GM12878 (cell line): ENCODE measurements at regions not wholly inside any gene's neighbourhood (a gene's known extent, or its start where the extent isn't known, plus 50 kb on each side); places are given as distances from the start of the nearest gene placed in this dataset.

ENCODE experiments used
- ATAC-seq: fragments of 200-7000 bp; cut with Tn5 transposase; 3 replicates; pipeline ENCODE4 v1.9.1; 2020; ENCODE audit warnings: mild to moderate bottlenecking, moderate library complexity
- BruUV-seq: library from RNA; stranded (reverse); fragments of 400-500 nt; replicated peaks from 2 replicates; lab custom pipeline; 2021; lab: Mats Ljungman, UMichigan
- CTCF ChIA-PET: fragments of 300-600 bp; sonication (Branson Sonifier 250); formaldehyde crosslinking; extraction: SDS; loops from one replicate; lab custom pipeline; 2021; ENCODE audit warnings: inconsistent platforms; lab: Yijun Ruan, JAX
- POLR2A ChIA-PET: fragments of 350-600 bp; formaldehyde crosslinking; extraction: SDS; loops from one replicate; lab custom pipeline; 2021; ENCODE audit warnings: inconsistent platforms; lab: Charles Lee
- RAD21 ChIA-PET: fragments of 300-600 bp; sonication (Branson Sonifier 250); formaldehyde crosslinking; loops from one replicate; lab custom pipeline; 2023; ENCODE audit warnings: antibody characterized with exemption; ENCODE audit not compliant: unreplicated experiment; lab: Charles Lee
- SMC1A ChIA-PET: fragments of 300-600 bp; sonication (Branson Sonifier 250); formaldehyde crosslinking; loops from one replicate; lab custom pipeline; 2023; ENCODE audit not compliant: unreplicated experiment, uncharacterized antibody; lab: Charles Lee
- DNase-seq: peaks from one replicate; pipeline ENCODE4 v3.0.0-alpha.2; 2011; ENCODE audit warnings: low read depth, low spot score
- FAIRE-seq: peaks from 3 replicates; lab custom pipeline; 2011; peaks lifted over from hg19 to GRCh38; lab: Jason Lieb, UNC
- H2AFZ ChIP-seq: 2 replicates; pipeline ENCODE4 v1.6.0; 2011; ENCODE audit warnings: low read depth, low read length, control low read depth; ENCODE audit not compliant: control insufficient read depth
- H3K27ac ChIP-seq: 2 replicates; pipeline ENCODE4 v1.5.1; 2011; ENCODE audit warnings: control low read depth; ENCODE audit not compliant: control insufficient read depth, insufficient read depth
- H3K27me3 ChIP-seq, 2 experiments: replicated peaks in 1 of 2; 2 replicates each; pipeline versions ENCODE4 v1.6.0 to v1.6.1; 2011; ENCODE audit warnings: low read length in 1 of 2; ENCODE audit not compliant: control insufficient read depth in 2 of 2, insufficient read depth in 2 of 2
- H3K36me3 ChIP-seq, 2 experiments: 2 replicates each; pipeline ENCODE4 v1.5.1; 2011; ENCODE audit warnings: low read length in 1 of 2; ENCODE audit not compliant: control insufficient read depth in 2 of 2, insufficient read depth in 2 of 2
- H3K4me1 ChIP-seq: 2 replicates; pipeline ENCODE4 v1.6.1; 2011; ENCODE audit warnings: mild to moderate bottlenecking, low read length, moderate library complexity, mixed read lengths; ENCODE audit not compliant: control insufficient read depth, insufficient read depth
- H3K4me2 ChIP-seq: 2 replicates; pipeline ENCODE4 v1.6.0; 2011; ENCODE audit warnings: control low read depth; ENCODE audit not compliant: control insufficient read depth, insufficient read depth
- H3K4me3 ChIP-seq: fragments of 200-600 bp; sonication (generic); 2 replicates; pipeline ENCODE4 v1.5.1; 2016
- H3K79me2 ChIP-seq: 2 replicates; pipeline ENCODE4 v1.6.0; 2011; ENCODE audit warnings: low read length; ENCODE audit not compliant: control insufficient read depth, insufficient read depth
- H3K9ac ChIP-seq: 2 replicates; pipeline ENCODE4 v1.8.0; 2011; ENCODE audit warnings: low read length, control low read depth, mixed read lengths; ENCODE audit not compliant: control insufficient read depth, insufficient read depth
- H3K9me3 ChIP-seq: replicated peaks from 3 replicates; pipeline ENCODE4 v1.5.1; 2011; ENCODE audit warnings: mild to moderate bottlenecking, low read length; ENCODE audit not compliant: control insufficient read depth, insufficient read depth
- H4K20me1 ChIP-seq: 2 replicates; pipeline ENCODE4 v1.6.0; 2011; ENCODE audit not compliant: control insufficient read depth, insufficient read depth
- CEBPB ChIP-seq, 2 experiments: fragments of 150-350 bp in 1 of 2; IDR thresholded peaks; 2 replicates each; pipeline ENCODE4 v1.6.1; 2012 to 2014; ENCODE audit warnings: low read depth in 2 of 2, low read length in 2 of 2, borderline replicate concordance in 1 of 2, inconsistent platforms in 1 of 2
- FOS ChIP-seq: IDR thresholded peaks from 3 replicates; pipeline ENCODE4 v1.6.1; 2011; ENCODE audit warnings: borderline replicate concordance; ENCODE audit not compliant: insufficient read length; ENCODE audit errors: extremely low read depth
- LARP7 ChIP-seq: fragments of 450-650 bp; IDR thresholded peaks from 2 replicates; pipeline ENCODE4 v1.6.1; 2017; ENCODE audit warnings: mild to moderate bottlenecking
- MEF2B ChIP-seq: fragments of 450-650 bp; IDR thresholded peaks from 2 replicates; pipeline ENCODE4 v1.6.1; 2018; ENCODE audit warnings: mild to moderate bottlenecking, moderate library complexity; ENCODE audit not compliant: partially characterized antibody, poor library complexity, severe bottlenecking
- NR2C2 ChIP-seq: IDR thresholded peaks from 2 replicates; pipeline ENCODE4 v1.6.1; 2011; ENCODE audit warnings: borderline replicate concordance, low read depth; ENCODE audit not compliant: control insufficient read depth, insufficient read length
- POU2F2 ChIP-seq: IDR thresholded peaks from 3 replicates; pipeline ENCODE4 v1.6.1; 2011; ENCODE audit warnings: low read depth, mild to moderate bottlenecking, low read length, borderline replicate concordance
- SMARCA5 ChIP-seq: fragments of 450-650 bp; IDR thresholded peaks from 2 replicates; pipeline ENCODE4 v1.6.1; 2017; ENCODE audit warnings: mild to moderate bottlenecking
- SRF ChIP-seq, 2 experiments: IDR thresholded peaks; 2 replicates each; pipeline ENCODE4 v1.6.1; 2011; ENCODE audit warnings: low read depth in 2 of 2, low read length in 2 of 2, mild to moderate bottlenecking in 1 of 2, moderate library complexity in 1 of 2
- USF2 ChIP-seq: IDR thresholded peaks from 2 replicates; pipeline ENCODE4 v1.6.1; 2011; ENCODE audit warnings: low read depth, low read length, improper control_type of control experiment, borderline replicate concordance
- ZNF622 ChIP-seq: fragments of 450-650 bp; IDR thresholded peaks from 2 replicates; pipeline ENCODE4 v1.6.1; 2017; ENCODE audit warnings: mild to moderate bottlenecking, inconsistent platforms
- WGBS: methylation state at CpG from one replicate; pipeline ENCODE4 v1.1.6; 2016; ENCODE audit warnings: low lambda C conversion rate; ENCODE audit not compliant: insufficient replicate concordance, insufficient coverage; ENCODE audit errors: missing lambda C conversion rate; 5-methylcytosine and 5-hydroxymethylcytosine counted together
- in situ Hi-C: fragments of 300-500 bp; cut with MboI; formaldehyde crosslinking; loops from 9 replicates; pipeline ENCODE4 v1.14.3; 2018; ENCODE audit warnings: mixed read lengths
- intact Hi-C: fragments of 100-400 bp; cut with micrococcal nuclease; formaldehyde crosslinking; loops from one replicate; pipeline ENCODE4 v1.14.2; 2022; ENCODE audit not compliant: unreplicated experiment
- TF ChIP-seq, protein P1 (sequence below): IDR thresholded peaks from 2 replicates; pipeline ENCODE4 v1.6.1; 2011; ENCODE audit warnings: low read depth, mild to moderate bottlenecking, low read length, moderate library complexity, borderline replicate concordance; ENCODE audit errors: extremely low read depth

- Histone ChIP-seq H3K9ac (no peak overlapping the region), H3K27ac (no peak overlapping the region), H4K20me1 (no peaks in the 10 kb centered on the region), H3K4me1 (no peaks in the 10 kb centered on the region), H3K4me3 (no peak overlapping the region), H3K27me3 (no peaks in the 10 kb centered on the region), H3K36me3 (no peaks in the 10 kb centered on the region), H3K79me2 (no peaks in the 10 kb centered on the region), H3K4me2 (no peak overlapping the region), H2AFZ (no peak overlapping the region), H3K9me3 (no peaks in the 10 kb centered on the region)
- CTCF ChIA-PET, result no interaction called here
- TF ChIP-seq USF2 (no peak), ZNF622 (no peak), SMARCA5 (no peak), POU2F2 (no peak), FOS (no peak), NR2C2 (no peak), MEF2B (no peak), LARP7 (no peak), CEBPB (IDR thresholded peaks at IDR 0.05; ENCODE audit: borderline replicate concordance in 1 of 2, low read depth in 2 of 2, low read length in 2 of 2) (no peak), SRF (IDR thresholded peaks at IDR 0.05; ENCODE audit: low read depth in 2 of 2, low read length in 2 of 2) (no peak)
- TF ChIP-seq, protein P1, sequence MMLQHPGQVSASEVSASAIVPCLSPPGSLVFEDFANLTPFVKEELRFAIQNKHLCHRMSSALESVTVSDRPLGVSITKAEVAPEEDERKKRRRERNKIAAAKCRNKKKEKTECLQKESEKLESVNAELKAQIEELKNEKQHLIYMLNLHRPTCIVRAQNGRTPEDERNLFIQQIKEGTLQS, result no peak
- in situ Hi-C loops, result no loop called here
- 24% methylated on average over 3 of the region's 3 CpGs for WGBS
- no peak for FAIRE-seq
- no peak for ATAC-seq
- RAD21 ChIA-PET, result interaction anchor here (0.7 kb wide), 1 partner anchor 330 kb away, joined by 4 read pairs; no protein-coding TSS in a partner anchor
- POLR2A ChIA-PET, result no interaction called here
- intact Hi-C loops, result no loop called here
- no TSS peak for BruUV-seq
- DNase-seq, result no peak
- SMC1A ChIA-PET, result interaction anchor here (1.5 kb wide), 1 partner anchor 28 kb away, joined by 3 read pairs; no protein-coding TSS in a partner anchor
These were observed 317.7 kb upstream of the ONECUT1 start for GRCh38 chr15:53107855-53108254.
